DOHH2 (cell line): ENCODE measurements at regions not wholly inside any gene's neighbourhood (a gene's known extent, or its start where the extent isn't known, plus 50 kb on each side); places are given as distances from the start of the nearest gene placed in this dataset.

Source experiments
- H3F3A ChIP-seq: fragments of 200-600 bp; sonication (generic), shearing (Covaris generic); 2 replicates; pipeline ENCODE4 v1.6.0; 2016; ENCODE audit warnings: antibody characterized with exemption, mild to moderate bottlenecking; ENCODE audit not compliant: control insufficient read depth, insufficient read depth
- H3K27ac ChIP-seq: fragments of 200-600 bp; sonication (generic); 2 replicates; pipeline ENCODE4 v1.5.1; 2014; ENCODE audit warnings: low read depth, mild to moderate bottlenecking, low read length, moderate library complexity
- H3K27me3 ChIP-seq: fragments of 200-600 bp; sonication (generic); 2 replicates; pipeline ENCODE4 v1.6.1; 2014; ENCODE audit warnings: mild to moderate bottlenecking, low read length, mixed read lengths; ENCODE audit not compliant: control insufficient read depth
- H3K36me3 ChIP-seq: fragments of 200-600 bp; sonication (generic); 2 replicates; pipeline ENCODE4 v1.6.1; 2014; ENCODE audit warnings: mild to moderate bottlenecking, low read length, moderate library complexity, mixed read lengths; ENCODE audit not compliant: control insufficient read depth
- H3K4me1 ChIP-seq: fragments of 200-600 bp; sonication (generic); 2 replicates; pipeline ENCODE4 v1.6.1; 2014; ENCODE audit warnings: mild to moderate bottlenecking, low read length, mixed read lengths; ENCODE audit not compliant: control insufficient read depth
- H3K4me2 ChIP-seq: fragments of 200-600 bp; sonication (generic); 2 replicates; pipeline ENCODE4 v1.6.0; 2014; ENCODE audit warnings: mild to moderate bottlenecking, low read length, moderate library complexity
- H3K4me3 ChIP-seq: fragments of 200-600 bp; sonication (generic); 2 replicates; pipeline ENCODE4 v1.5.1; 2014; ENCODE audit warnings: mild to moderate bottlenecking, low read length, mixed read lengths
- H3K79me2 ChIP-seq: fragments of 200-600 bp; sonication (generic); 2 replicates; pipeline ENCODE4 v1.6.1; 2014; ENCODE audit warnings: mild to moderate bottlenecking, low read length, mixed read lengths; ENCODE audit not compliant: control insufficient read depth
- H3K9me2 ChIP-seq: fragments of 200-600 bp; sonication (generic); replicated peaks from 2 replicates; pipeline ENCODE4 v1.6.1; 2014; ENCODE audit warnings: mild to moderate bottlenecking, low read length, mixed read lengths; ENCODE audit not compliant: control insufficient read depth
- H3K9me3 ChIP-seq: fragments of 200-600 bp; sonication (generic); 2 replicates; pipeline ENCODE4 v1.6.1; 2014; ENCODE audit warnings: antibody characterized with exemption, low read length, mixed read lengths; ENCODE audit not compliant: control insufficient read depth, insufficient read depth
- H4K20me1 ChIP-seq: fragments of 200-600 bp; sonication (generic); 2 replicates; pipeline ENCODE4 v1.6.0; 2014; ENCODE audit warnings: low read depth, mild to moderate bottlenecking, antibody characterized with exemption, low read length, moderate library complexity; ENCODE audit not compliant: control insufficient read depth, insufficient read depth
- EZH2phosphoT487 ChIP-seq: fragments of 200-600 bp; sonication (generic); IDR thresholded peaks from 2 replicates; pipeline ENCODE4 v1.6.1; 2017; ENCODE audit warnings: borderline replicate concordance, mild to moderate bottlenecking, antibody characterized with exemption, low read length, moderate library complexity, mixed read lengths
- TF ChIP-seq, protein P1 (sequence below): fragments of 200-600 bp; sonication (generic); IDR thresholded peaks from one replicate; pipeline ENCODE4 v1.5.1; 2014; ENCODE audit warnings: antibody characterized with exemption, mild to moderate bottlenecking, low read depth, low read length; ENCODE audit not compliant: poor library complexity, severe bottlenecking

DNA sequence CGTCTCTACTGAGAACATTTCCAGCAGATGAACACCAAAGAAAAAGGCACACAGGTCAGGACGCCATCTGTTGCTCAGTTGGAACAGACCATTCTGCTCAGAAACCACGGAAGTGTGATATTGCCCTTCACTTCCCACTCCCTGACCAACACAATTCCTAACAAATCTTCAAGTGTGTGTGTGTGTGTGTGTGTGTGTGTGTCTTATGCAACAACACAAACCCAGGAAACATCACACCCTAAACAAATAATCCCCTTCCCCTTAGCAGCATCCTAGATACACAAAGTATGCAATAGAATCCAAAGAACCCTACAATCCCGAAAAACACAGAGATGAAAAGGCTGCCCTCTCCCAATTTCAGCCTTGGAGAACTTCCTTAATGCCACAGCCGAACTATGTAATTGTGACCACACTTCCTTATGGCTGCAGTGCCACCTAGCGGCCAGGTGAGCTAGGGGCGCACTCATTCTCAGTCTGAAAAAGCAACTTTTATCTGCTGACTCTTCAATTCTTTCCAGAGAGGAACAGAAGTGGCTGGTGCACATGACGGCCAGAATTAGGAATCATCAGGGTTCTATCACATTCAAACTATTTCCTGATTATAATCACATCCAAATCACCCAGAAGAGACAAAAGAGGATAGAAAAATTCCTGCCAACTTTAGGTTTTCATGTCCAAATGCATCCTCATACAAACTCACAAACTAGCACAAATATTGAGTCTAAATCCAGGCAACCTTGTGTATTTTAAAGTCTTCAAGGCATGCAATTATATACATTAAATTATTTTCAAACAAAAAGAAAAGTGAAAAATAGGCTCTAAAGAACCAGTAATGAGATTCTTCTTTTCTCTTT, 164.9 kb downstream of the DHX15 start:
- Histone ChIP-seq H3K9me2 (no peaks in the 10 kb centered on the region), H3K4me2 (no peak overlapping the region), H3K36me3 (no peaks in the 10 kb centered on the region), H3K79me2 (no peaks in the 10 kb centered on the region), H3K4me1 (no peaks in the 10 kb centered on the region), H3K27ac (no peak overlapping the region), H3F3A (no peaks in the 10 kb centered on the region), H3K27me3 (no peaks in the 10 kb centered on the region), H3K9me3 (no peaks in the 10 kb centered on the region), H4K20me1 (no peaks in the 10 kb centered on the region), H3K4me3 (no peak overlapping the region)
- TF ChIP-seq EZH2phosphoT487: no peak
- TF ChIP-seq, protein P1, sequence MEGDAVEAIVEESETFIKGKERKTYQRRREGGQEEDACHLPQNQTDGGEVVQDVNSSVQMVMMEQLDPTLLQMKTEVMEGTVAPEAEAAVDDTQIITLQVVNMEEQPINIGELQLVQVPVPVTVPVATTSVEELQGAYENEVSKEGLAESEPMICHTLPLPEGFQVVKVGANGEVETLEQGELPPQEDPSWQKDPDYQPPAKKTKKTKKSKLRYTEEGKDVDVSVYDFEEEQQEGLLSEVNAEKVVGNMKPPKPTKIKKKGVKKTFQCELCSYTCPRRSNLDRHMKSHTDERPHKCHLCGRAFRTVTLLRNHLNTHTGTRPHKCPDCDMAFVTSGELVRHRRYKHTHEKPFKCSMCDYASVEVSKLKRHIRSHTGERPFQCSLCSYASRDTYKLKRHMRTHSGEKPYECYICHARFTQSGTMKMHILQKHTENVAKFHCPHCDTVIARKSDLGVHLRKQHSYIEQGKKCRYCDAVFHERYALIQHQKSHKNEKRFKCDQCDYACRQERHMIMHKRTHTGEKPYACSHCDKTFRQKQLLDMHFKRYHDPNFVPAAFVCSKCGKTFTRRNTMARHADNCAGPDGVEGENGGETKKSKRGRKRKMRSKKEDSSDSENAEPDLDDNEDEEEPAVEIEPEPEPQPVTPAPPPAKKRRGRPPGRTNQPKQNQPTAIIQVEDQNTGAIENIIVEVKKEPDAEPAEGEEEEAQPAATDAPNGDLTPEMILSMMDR: peak; percentile 94

DNA sequence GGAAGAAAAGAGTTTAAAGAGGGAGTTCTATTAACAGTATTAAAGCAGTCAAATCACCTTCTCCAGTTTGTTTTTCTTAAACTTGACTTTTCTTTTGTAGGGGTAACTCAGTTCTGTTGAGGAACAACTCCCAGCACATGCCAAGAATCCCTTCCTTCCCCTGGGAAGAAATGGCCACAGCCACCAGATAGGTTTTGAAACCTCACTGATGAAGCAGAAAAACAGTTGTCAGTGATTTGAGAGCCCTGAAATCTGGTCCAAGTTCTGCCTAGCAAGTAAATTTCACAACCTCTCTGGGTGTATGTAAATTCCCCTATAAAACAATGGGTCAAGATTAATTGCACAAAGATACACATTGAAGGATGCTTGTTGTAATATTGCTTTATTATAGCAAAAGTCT, 167.1 kb downstream of the DHX15 start:
- H3K79me2 ChIP-seq: no peaks in the 10 kb centered on the region
- H3K36me3 ChIP-seq: no peaks in the 10 kb centered on the region
- no peaks in the 10 kb centered on the region for H3K9me3 ChIP-seq
- H4K20me1 ChIP-seq: no peaks in the 10 kb centered on the region
- no peak overlapping the region for H3K4me3 ChIP-seq
- H3K4me1 ChIP-seq: no peaks in the 10 kb centered on the region
- TF ChIP-seq, protein P1: no peak
- no peak for TF ChIP-seq EZH2phosphoT487
- H3K27ac ChIP-seq: no peak overlapping the region
- H3K4me2 ChIP-seq: no peak overlapping the region
- H3F3A ChIP-seq: no peaks in the 10 kb centered on the region
- no peaks in the 10 kb centered on the region for H3K9me2 ChIP-seq
- no peaks in the 10 kb centered on the region for H3K27me3 ChIP-seq

DNA sequence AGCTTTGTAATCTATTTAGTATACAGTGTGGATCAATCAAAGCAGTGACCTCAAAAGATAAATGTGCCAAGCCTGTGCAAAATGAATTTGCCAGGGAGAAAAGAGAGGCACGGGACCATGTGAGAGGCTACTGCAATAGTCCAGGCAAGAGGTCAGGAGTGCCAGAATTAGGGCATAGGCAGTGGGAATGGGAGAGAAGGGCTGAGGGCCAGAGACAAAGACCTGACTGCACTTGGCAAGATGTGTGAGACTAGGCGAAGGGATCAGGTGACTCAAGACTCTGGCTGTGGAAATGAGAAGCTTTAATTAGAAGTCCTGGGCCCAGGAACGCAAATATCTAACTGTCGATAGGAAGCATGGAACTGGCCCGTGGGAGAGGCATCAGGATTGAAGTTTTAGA, 168.1 kb downstream of the DHX15 start:
- Histone ChIP-seq H3K9me3 (no peaks in the 10 kb centered on the region), H3K4me1 (no peaks in the 10 kb centered on the region), H3K9me2 (no peaks in the 10 kb centered on the region), H3K4me2 (no peak overlapping the region), H4K20me1 (no peaks in the 10 kb centered on the region), H3F3A (no peaks in the 10 kb centered on the region), H3K4me3 (no peak overlapping the region), H3K36me3 (no peaks in the 10 kb centered on the region), H3K27me3 (no peaks in the 10 kb centered on the region), H3K27ac (no peak overlapping the region), H3K79me2 (no peaks in the 10 kb centered on the region)
- TF ChIP-seq, protein P1: no peak
- TF ChIP-seq EZH2phosphoT487: no peak
